Glutamatergic neuron (in vitro differentiated cells): ENCODE measurements at regions not wholly inside any gene's neighbourhood (a gene's known extent, or its start where the extent isn't known, plus 50 kb on each side); places are given as distances from the start of the nearest gene placed in this dataset.
"Not testable (repeated sequence)": the region's sequence is repeated elsewhere in the genome, so short reads cannot be mapped to it uniquely, and the experiment has no call there.

Experiments used
- DNase-seq: peaks from one replicate; pipeline ENCODE4 v3.0.0; 2022
- H3K27ac Mint-ChIP-seq: one replicate; pipeline ENCODE4 v1.8.0; 2020; ENCODE audit warnings: mild to moderate bottlenecking, mixed read lengths, inconsistent platforms; ENCODE audit not compliant: unreplicated experiment
- H3K27me3 Mint-ChIP-seq: one replicate; pipeline ENCODE4 v1.8.0; 2020; ENCODE audit warnings: mild to moderate bottlenecking, moderate library complexity, mixed read lengths, inconsistent platforms; ENCODE audit not compliant: unreplicated experiment
- H3K36me3 Mint-ChIP-seq: one replicate; pipeline ENCODE4 v1.8.0; 2020; ENCODE audit warnings: mild to moderate bottlenecking, mixed read lengths, inconsistent platforms; ENCODE audit not compliant: unreplicated experiment
- H3K4me1 Mint-ChIP-seq: one replicate; pipeline ENCODE4 v1.8.0; 2020; ENCODE audit warnings: mild to moderate bottlenecking, low read depth, mixed read lengths, inconsistent platforms; ENCODE audit not compliant: unreplicated experiment
- H3K4me3 Mint-ChIP-seq: one replicate; pipeline ENCODE4 v1.8.0; 2020; ENCODE audit warnings: mild to moderate bottlenecking, mixed read lengths, inconsistent platforms; ENCODE audit not compliant: unreplicated experiment
- H3K9me3 Mint-ChIP-seq: one replicate; pipeline ENCODE4 v1.8.0; 2020; ENCODE audit warnings: mild to moderate bottlenecking, moderate library complexity, mixed read lengths, inconsistent platforms; ENCODE audit not compliant: unreplicated experiment
- TF ChIP-seq, protein P1 (sequence below): fragments of 200-600 bp; sonication (generic); IDR thresholded peaks from one replicate; pipeline ENCODE4 v1.5.0; 2021; ENCODE audit not compliant: partially characterized antibody, unreplicated experiment

DNA sequence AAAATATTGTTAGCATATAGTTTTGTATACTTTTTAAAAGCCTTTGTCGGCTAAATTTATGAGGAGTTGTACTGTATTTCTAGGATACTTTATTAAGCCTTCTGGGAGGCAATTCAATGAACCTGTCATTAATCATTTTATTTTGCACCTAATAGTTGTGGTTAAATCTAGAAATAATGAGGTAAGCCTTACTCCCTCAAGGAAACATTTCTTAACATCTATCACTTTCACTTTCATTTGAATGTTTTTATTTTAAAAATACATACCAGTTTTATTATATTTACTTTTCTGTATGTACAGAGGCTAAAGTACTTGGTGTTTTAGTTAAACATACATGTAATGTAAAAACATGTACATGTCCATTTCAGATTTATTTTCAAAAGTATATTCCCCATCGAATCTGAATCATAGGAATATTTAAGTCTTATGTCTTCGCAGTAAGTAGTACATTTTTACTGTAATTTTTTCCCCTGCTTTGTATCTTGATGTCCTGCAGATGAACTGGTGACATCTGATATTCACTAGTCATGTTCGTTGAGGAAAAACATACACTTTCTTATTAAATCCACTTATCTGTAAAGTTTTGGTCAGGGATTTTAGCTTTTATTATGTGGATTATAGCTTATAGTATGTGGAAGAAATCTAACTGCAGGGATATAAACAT lies 82.8 kb downstream of the DISP1 start:
- TF ChIP-seq, protein P1, sequence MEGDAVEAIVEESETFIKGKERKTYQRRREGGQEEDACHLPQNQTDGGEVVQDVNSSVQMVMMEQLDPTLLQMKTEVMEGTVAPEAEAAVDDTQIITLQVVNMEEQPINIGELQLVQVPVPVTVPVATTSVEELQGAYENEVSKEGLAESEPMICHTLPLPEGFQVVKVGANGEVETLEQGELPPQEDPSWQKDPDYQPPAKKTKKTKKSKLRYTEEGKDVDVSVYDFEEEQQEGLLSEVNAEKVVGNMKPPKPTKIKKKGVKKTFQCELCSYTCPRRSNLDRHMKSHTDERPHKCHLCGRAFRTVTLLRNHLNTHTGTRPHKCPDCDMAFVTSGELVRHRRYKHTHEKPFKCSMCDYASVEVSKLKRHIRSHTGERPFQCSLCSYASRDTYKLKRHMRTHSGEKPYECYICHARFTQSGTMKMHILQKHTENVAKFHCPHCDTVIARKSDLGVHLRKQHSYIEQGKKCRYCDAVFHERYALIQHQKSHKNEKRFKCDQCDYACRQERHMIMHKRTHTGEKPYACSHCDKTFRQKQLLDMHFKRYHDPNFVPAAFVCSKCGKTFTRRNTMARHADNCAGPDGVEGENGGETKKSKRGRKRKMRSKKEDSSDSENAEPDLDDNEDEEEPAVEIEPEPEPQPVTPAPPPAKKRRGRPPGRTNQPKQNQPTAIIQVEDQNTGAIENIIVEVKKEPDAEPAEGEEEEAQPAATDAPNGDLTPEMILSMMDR, result no peak
- no peak for DNase-seq
- Mint-ChIP-seq H3K4me3 (no peak overlapping the region), H3K27me3 (no peaks in the 10 kb centered on the region), H3K9me3 (no peaks in the 10 kb centered on the region), H3K36me3 (no peaks in the 10 kb centered on the region), H3K27ac (no peak overlapping the region), H3K4me1 (no peaks in the 10 kb centered on the region)

GRCh38 chr1:222898191-222898527 lies 83.3 kb downstream of the DISP1 start:
- no peaks in the 10 kb centered on the region for H3K36me3 Mint-ChIP-seq
- TF ChIP-seq, protein P1, result no peak
- no peak overlapping the region for H3K27ac Mint-ChIP-seq
- no peaks in the 10 kb centered on the region for H3K4me1 Mint-ChIP-seq
- H3K4me3 Mint-ChIP-seq, result no peak overlapping the region
- H3K27me3 Mint-ChIP-seq, result no peaks in the 10 kb centered on the region
- no peak for DNase-seq
- no peaks in the 10 kb centered on the region for H3K9me3 Mint-ChIP-seq

GRCh38 chr1:222899471-222899870 lies 84.6 kb downstream of the DISP1 start:
- Mint-ChIP-seq H3K27ac (no peak overlapping the region), H3K27me3 (no peaks in the 10 kb centered on the region), H3K9me3 (no peaks in the 10 kb centered on the region), H3K4me1 (no peaks in the 10 kb centered on the region), H3K36me3 (no peaks in the 10 kb centered on the region), H3K4me3 (no peak overlapping the region)
- no peak for DNase-seq
- TF ChIP-seq, protein P1, result no peak

DNA sequence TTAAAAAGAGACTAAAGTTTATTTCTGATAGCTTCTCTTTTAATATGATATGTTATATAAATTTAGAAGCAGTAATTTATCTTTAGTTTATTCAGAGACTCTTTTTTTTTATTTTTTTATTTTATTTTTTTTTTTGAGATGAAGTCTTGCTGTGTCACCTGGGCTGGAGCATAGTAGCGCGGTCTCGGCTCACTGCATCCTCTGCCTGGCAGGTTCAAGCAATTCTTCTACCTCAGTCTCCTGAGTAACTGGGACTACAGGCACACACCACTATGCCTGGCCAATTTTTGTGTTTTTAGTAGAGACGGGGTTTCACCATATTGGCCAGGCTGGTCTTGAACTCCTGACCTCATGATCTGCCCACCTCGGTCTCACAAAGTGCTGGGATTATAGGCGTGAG lies 89.6 kb downstream of the DISP1 start:
- H3K27ac Mint-ChIP-seq, result no peak overlapping the region
- TF ChIP-seq, protein P1, result no peak

DNA sequence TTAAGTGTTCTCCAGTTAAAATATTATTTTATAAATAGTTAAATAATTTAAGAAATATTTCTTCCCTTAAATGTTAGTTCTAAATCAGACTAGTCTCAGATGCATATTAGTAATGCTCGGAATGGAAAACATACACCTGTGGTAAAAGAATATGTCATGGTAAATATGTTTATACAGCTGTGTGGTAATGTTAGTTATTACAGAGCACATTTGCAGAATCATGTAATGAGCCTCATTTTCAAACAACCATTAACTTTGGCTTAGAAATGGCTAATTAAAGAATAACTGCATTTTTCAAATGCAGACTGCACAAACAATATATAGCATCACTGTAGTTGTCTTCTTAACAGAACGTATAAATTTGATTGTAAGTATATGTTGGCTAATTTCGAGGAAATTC lies 90.3 kb downstream of the DISP1 start:
- Mint-ChIP-seq H3K36me3 (no peaks in the 10 kb centered on the region), H3K9me3 (no peaks in the 10 kb centered on the region), H3K4me3 (no peak overlapping the region), H3K27me3 (no peaks in the 10 kb centered on the region), H3K27ac (no peak overlapping the region), H3K4me1 (peaks cover 8% of the 10 kb centered on the region)
- no peak for DNase-seq
- TF ChIP-seq, protein P1, result no peak

More for the DNA sequence above, 89.6 kb downstream of the DISP1 start:
- no peak for DNase-seq
- Mint-ChIP-seq H3K27me3 (no peaks in the 10 kb centered on the region), H3K4me3 (no peak overlapping the region), H3K9me3 (no peaks in the 10 kb centered on the region), H3K36me3 (no peaks in the 10 kb centered on the region), H3K4me1 (peaks cover 8% of the 10 kb centered on the region)

DNA sequence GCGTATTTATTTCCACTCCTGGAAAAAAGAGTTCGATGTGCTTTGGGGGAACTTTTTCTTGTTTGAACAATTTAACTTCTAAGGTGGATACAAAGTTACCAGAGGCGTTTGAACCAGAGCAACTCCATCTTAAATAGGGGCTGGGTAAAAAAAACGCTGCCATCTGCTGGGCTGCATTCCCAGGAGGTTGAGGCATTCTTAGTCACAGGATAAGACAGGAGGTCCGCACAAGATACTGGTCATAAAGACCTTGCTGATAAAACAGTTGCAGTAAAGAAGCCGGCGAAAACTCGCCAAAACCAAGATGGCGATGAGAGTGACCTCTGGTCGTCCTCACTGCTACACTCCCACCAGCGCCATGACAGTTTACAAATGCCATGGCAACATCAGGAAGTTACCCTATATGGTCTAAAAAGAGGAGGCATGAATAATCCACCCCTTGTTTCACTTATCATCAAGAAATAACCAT lies 91.5 kb downstream of the DISP1 start:
- not testable (repeated sequence) for H3K36me3 Mint-ChIP-seq, H3K4me3 Mint-ChIP-seq, DNase-seq, H3K9me3 Mint-ChIP-seq, H3K27ac Mint-ChIP-seq, H3K27me3 Mint-ChIP-seq, H3K4me1 Mint-ChIP-seq
